Left hindlimb (tissue), 1 donor: ENCODE measurements at regions not wholly inside any gene's neighbourhood (a gene's known extent, or its start where the extent isn't known, plus 50 kb on each side); places are given as distances from the start of the nearest gene placed in this dataset.

Source experiments
- DNase-seq: peaks from one replicate; pipeline ENCODE4 v3.0.0-alpha.2; 2018

DNA sequence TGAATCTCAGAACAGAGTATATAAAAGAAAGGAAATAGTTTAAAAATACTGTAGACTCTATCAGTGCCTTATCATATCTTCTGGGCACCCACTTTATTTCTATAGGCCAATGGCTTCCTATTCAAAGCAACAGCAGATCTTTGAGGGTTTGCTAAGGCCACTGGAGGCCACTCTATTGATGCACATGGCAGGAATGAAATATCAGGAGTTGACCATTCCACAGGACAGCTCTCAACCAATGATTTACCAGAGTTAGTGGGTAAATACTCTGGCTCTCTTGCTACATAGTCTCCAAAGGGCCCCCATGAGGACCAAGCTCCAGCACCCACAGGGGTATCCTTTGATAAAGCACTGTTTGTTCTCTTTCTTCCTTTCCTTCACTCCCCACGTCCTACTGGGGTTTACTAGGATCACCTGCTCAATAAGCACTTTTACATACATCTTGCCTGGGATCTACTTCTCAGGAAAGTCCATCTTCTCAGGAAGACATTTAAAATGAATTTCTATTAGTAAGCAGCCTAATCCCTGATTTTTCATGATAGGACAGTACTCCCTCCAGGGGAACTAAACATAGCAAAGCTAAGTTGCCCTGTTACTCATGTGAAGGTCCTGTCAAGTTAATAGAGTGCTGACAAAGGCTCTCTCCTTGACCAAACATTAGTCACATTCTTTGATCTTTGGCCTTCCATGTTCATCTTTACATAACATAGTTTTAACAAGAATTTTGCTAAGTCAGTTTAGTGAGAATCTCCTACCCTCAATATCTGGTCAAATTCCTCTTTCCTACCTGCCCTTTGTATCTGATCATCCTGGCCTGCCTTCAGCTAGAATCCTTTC is 459.7 kb downstream of the GRXCR1 start:
- no peak for DNase-seq

DNA sequence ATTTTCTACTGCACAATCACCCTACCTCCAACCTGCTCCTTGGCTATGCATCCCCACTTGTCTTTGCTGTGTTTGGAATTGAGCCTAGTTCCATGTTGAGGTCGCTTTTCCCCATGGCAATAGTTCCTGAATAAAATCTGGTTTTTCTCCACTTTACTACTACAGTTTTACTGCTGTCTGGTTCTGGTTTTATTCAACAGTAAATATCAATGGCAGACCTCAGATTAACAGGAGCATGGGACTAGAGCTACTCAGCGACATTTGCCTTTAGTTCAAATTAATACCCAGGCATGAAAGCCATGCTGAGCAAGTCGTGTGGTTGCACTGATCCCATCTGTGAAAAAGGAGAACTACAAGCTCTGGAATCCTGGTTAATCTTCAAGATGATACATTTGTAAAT is 460.3 kb downstream of the GRXCR1 start:
- no peak for DNase-seq

- DNase-seq, result no peak
These were observed 461.0 kb downstream of the GRXCR1 start for GRCh38 chr4:43353552-43353951.

GRCh38 chr4:43356786-43357185 is 464.3 kb downstream of the GRXCR1 start:
- no peak for DNase-seq

DNA sequence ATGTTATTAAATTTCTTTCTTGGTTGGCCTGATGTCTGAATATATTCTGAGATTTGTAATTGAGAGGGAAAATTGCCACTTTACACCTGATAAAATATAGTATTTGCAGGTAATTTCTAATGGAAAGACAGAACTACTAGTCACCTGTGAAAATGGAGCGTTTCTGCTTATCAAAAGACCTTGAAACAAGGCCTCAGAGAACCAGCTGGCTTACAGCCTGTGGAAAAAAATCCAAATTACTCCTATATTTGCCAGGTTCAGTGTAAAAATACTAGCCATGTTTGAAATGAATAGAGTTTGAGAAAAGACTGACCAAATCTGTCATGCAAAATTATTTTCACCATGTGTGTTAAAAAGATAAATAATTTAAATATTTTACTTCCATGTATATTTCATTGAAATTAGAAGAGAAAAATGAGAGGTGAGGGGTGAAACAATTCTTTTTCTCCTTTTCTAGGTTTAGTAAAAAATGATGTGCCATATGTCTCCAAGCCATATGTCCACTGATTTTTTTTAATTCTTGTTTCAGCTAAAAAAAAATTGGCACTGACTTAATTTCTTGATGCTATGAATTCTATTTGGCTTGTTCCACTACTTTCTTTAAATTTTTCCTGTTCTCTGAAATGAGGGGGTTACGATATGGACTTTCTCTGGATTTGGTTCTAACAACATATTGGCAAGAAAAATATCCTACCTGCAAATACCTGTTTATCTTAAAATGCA is 464.9 kb downstream of the GRXCR1 start:
- no peak for DNase-seq

- DNase-seq, result no peak
These were observed 467.8 kb downstream of the GRXCR1 start for GRCh38 chr4:43360296-43360695.

DNA sequence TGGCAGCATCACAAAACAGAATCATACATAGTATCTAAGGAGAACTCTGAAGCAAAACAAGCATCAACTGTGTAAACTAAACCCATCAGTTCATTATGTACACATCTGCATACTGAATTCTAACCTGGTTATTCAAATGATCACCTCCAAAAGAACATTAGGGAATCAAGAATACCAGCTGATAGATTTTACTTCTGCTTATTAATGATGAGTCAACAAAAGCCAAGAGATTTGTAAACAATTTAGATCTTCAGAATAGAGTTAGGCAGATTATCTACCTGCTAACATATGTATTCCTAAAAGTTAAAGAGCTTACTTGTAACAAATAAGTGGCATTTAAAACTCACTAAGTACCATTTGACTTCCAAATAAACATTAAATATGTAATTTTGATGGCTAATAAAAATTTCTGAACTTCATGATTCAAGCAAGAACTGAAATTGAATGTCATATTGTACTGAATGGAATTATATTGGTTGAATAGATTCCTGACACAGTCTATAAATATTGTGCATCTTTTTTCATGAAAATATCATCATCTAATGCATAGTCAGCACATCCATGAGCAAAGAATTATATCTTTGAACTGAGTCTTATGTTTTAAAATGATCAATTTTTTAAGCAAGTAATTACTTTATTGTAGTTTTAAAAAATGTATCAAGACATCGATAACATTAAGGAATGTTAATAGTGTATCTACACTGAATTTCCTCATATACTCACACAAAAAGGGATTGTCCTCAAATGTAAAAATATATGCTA is 470.5 kb downstream of the GRXCR1 start:
- DNase-seq, result no peak

DNA sequence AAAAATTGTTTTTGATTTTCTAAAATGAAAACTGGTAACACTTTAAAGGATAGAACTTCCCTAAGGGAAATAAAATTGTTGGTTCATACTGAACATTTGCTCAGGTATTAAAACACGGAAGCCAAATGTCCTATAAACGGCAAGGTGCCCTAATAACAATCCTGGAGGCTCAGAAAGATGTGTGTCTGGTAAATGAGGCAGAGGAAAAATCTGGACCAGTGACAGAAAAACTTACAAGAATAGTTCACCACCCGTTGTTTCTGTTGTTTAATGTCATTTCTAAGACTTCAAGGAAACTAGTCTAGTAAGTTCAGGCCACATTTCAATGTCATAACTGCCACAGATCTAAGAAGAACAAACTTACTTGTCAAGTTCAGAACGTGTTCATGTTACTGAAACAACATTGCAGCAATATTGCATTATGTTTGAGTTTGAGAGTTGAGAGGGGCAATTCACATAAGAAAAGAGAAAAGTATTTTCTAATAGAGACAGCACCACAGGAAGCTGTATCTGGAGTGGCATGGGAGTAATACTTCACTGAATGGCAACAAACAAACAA is 476.6 kb downstream of the GRXCR1 start:
- DNase-seq, result no peak

GRCh38 chr4:43373201-43373600 is 480.7 kb downstream of the GRXCR1 start:
- no peak for DNase-seq

DNA sequence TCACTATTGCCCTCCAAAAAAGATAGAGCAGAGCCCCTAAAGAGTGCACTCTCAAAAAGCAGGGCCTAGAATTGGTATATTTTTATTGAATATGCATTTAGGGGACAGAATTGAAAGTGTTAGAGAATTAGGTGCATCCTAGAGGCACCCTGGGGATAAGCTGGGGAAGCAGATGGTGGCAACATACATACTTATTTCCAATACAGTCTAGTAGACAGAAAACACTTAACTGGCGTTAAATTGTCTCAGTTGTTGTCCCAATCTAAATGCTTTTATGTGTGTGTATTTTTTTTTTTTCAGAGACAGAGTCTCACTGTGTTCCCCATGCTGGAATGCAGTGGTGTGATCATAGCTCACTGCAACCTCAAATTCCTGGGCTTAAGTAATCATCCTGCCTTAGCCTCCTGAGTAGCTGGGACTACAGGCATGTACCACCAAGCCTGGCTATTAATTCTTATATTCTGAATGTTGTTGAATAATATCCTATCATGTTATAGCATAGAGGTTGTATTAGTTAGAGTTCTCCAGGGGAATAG is 481.8 kb downstream of the GRXCR1 start:
- no peak for DNase-seq

DNA sequence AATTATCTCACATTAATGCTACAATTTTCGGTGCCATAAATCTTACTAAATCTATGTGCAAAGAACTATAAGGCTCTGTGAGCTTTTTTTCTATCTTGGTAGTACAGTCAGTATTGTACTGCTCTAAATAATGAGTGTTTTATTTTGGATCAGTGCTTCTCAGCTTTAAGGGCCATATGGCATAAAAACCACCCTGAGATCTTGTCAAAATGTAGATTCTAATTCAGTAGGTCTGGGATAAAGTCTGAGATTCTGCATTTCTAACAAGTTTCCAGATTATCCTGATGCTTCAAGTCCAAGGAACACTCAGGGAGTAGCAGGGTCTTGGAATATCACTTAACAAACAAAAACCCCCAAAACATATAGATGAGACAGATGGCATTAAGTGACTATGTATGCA is 486.5 kb downstream of the GRXCR1 start:
- DNase-seq, result no peak

DNA sequence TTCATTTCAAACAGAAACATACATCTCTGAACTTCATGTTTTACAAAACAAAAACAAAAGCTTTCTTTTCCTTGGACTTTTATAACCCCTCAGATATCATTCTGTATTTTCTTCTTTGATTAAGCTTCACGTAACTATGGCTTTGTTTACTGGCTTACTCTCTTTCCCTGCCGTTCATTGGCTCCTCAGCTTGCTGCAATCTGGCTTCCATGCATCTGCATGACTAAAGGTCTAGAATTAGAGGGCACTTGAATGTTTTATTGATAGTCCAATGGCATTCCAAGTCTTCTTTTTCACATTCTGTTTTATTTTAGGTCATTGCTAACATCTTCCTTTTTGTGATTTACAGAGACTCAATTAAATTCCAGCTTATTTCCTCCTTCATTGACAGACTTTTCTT is 487.6 kb downstream of the GRXCR1 start:
- no peak for DNase-seq

GRCh38 chr4:43391069-43391468 is 498.6 kb downstream of the GRXCR1 start:
- no peak for DNase-seq

GRCh38 chr4:43394976-43395375 is 502.5 kb downstream of the GRXCR1 start:
- no peak for DNase-seq

DNA sequence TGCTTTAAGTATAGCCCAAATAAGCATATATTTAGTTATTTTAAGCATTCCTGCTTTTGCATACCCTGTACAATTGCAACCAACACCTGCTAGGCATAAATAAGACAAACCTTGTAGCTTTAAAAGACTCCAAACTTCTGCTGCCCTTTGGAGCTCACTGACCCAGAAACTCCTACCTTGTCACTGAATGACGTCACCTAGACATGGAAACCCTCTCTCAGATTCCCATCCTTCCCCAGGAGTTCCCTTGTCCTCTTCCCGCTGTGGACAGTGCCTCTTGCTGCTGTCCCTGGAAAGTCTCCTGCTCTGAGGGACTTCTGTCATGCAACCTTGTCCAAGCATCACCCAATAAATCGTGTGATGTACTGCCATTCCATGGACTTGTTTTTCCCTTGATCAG is 507.2 kb downstream of the GRXCR1 start:
- DNase-seq, result no peak

- DNase-seq, result no peak
These were observed 509.9 kb downstream of the GRXCR1 start for GRCh38 chr4:43402393-43402792.

- no peak for DNase-seq
These were observed 518.1 kb downstream of the GRXCR1 start for GRCh38 chr4:43410636-43411035.

- DNase-seq, result no peak
These were observed 518.7 kb downstream of the GRXCR1 start for GRCh38 chr4:43411226-43411625.

- no peak for DNase-seq
These were observed 530.8 kb downstream of the GRXCR1 start for GRCh38 chr4:43423276-43423675.

GRCh38 chr4:43425206-43425605 is 532.7 kb downstream of the GRXCR1 start:
- DNase-seq, result no peak

DNA sequence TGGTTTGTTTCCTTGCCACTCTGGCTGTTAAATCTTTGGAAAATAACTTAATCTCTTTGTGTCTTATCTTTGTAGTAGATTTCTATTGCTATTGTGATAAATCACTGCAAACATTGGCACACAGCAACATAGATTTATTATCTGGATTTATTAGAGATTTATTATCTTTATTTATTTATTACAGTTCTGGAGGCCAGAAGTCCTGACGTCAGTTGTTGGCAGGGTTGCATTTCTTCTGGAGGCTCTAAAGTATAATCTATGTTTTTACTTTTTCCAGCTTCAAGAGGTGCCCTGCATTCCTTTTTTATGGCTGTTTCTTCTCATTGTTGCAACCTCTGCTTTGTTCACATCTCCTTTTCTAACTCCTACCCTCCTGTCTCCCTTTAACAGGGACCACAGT is 542.8 kb downstream of the GRXCR1 start:
- DNase-seq, result no peak

GRCh38 chr4:43452948-43453347 is 560.4 kb downstream of the GRXCR1 start:
- no peak for DNase-seq

DNA sequence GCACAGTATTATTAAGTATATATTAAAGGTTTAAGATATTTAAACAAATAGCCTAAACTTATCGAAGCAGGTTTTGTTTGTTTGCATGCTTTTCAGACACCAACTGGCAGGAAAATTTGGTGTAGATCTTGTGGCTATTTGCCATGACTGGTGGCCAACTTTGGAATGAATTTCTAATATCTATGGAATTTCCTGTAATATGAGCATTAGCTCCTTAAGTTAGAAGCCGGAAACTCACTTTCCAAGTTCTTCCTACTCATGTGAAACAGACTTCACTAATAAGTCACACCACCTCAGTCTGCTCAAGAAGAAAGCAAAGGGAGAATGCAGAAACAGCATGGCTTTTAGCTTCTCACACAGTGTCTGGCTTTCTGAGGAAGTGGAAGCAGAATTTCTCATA is 563.9 kb downstream of the GRXCR1 start:
- no peak for DNase-seq
